ENCODE measurements at regions not wholly inside any gene's neighbourhood (a gene's known extent, or its start where the extent isn't known, plus 50 kb on each side); places are given as distances from the start of the nearest gene placed in this dataset.

GRCh38 chr5:126107381-126107780, 315.8 kb upstream of the GRAMD2B start:
- TF ChIP-seq CTCF (conservative IDR thresholded peaks at IDR 0.05; ENCODE audit: low read depth, low read length) (no peak), EZH2 (IDR thresholded peaks at IDR 0.05; ENCODE audit: low read length, unreplicated experiment) (no peak), EZH2phosphoT487 (IDR thresholded peaks at IDR 0.05; ENCODE audit: borderline replicate concordance, low read length) (no peak)
